Lower lobe of right lung (tissue), 2 donors: ENCODE measurements at regions not wholly inside any gene's neighbourhood (a gene's known extent, or its start where the extent isn't known, plus 50 kb on each side); places are given as distances from the start of the nearest gene placed in this dataset.

ENCODE experiments used
- ATAC-seq, 2 donors: fragments of 200-7000 bp; cut with Tn5 transposase; one replicate each; pipeline ENCODE4 v1.9.1; 2020 to 2022; ENCODE audit warnings: mild to moderate bottlenecking in 2 of 2, moderate library complexity in 2 of 2
- DNase-seq: peaks from one replicate; pipeline ENCODE4 v3.0.0-alpha.2; 2020
- H3K27ac ChIP-seq: fragments of 200-600 bp; one replicate; pipeline ENCODE4 v1.8.0; 2022
- H3K27me3 ChIP-seq: fragments of 200-600 bp; one replicate; pipeline ENCODE4 v1.8.0; 2022; ENCODE audit warnings: low read depth
- H3K36me3 ChIP-seq: fragments of 200-600 bp; one replicate; pipeline ENCODE4 v1.8.0; 2022; ENCODE audit warnings: mild to moderate bottlenecking
- H3K4me1 ChIP-seq: fragments of 200-600 bp; one replicate; pipeline ENCODE4 v1.8.0; 2022
- H3K4me3 ChIP-seq: fragments of 200-600 bp; one replicate; pipeline ENCODE4 v1.8.0; 2022; ENCODE audit warnings: mild to moderate bottlenecking
- H3K9me3 ChIP-seq: fragments of 200-600 bp; one replicate; pipeline ENCODE4 v1.8.0; 2022
- CTCF ChIP-seq: fragments of 200-600 bp; IDR thresholded peaks from one replicate; pipeline ENCODE4 v1.8.0; 2022; ENCODE audit warnings: antibody characterized with exemption, mild to moderate bottlenecking
- intact Hi-C: fragments of 100-400 bp; cut with DNase I; formaldehyde crosslinking; loops from one replicate; pipeline ENCODE4 v1.11.0; 2022
- donor health status: DM: no; HTN: yes; CAD: no; lungs with severe emphysema.

GRCh38 chr12:13505224-13505623 lies 308.7 kb downstream of the EMP1 start:
- DNase-seq (no peak), ATAC-seq (no peak)
- TF ChIP-seq CTCF = no peak
- no peak overlapping the region for H3K4me3 ChIP-seq
- no peaks in the 10 kb centered on the region for H3K4me1 ChIP-seq
- no peak overlapping the region for H3K27ac ChIP-seq
- H3K27me3 ChIP-seq = no peaks in the 10 kb centered on the region
- no peaks in the 10 kb centered on the region for H3K36me3 ChIP-seq
- H3K9me3 ChIP-seq = no peaks in the 10 kb centered on the region
- intact Hi-C loops = no loop called here

- no peak overlapping the region for H3K27ac ChIP-seq
- intact Hi-C loops = no loop called here
- no peak for ATAC-seq
- no peaks in the 10 kb centered on the region for H3K9me3 ChIP-seq
- H3K36me3 ChIP-seq = no peaks in the 10 kb centered on the region
- H3K4me1 ChIP-seq = no peaks in the 10 kb centered on the region
- no peak overlapping the region for H3K4me3 ChIP-seq
- no peak for DNase-seq
- H3K27me3 ChIP-seq = no peaks in the 10 kb centered on the region
- TF ChIP-seq CTCF = no peak
Measured at GRCh38 chr12:13504736-13505135, 308.2 kb downstream of the EMP1 start.

GRCh38 chr12:13504074-13504473 lies 307.5 kb downstream of the EMP1 start:
- Histone ChIP-seq H3K9me3 (no peaks in the 10 kb centered on the region), H3K4me1 (no peaks in the 10 kb centered on the region), H3K27ac (no peak overlapping the region), H3K36me3 (no peaks in the 10 kb centered on the region), H3K4me3 (no peak overlapping the region), H3K27me3 (no peaks in the 10 kb centered on the region)
- TF ChIP-seq CTCF = no peak
- ATAC-seq = no peak
- no peak for DNase-seq
- intact Hi-C loops = no loop called here

GRCh38 chr12:13503094-13503835 lies 306.7 kb downstream of the EMP1 start:
- Histone ChIP-seq H3K9me3 (no peaks in the 10 kb centered on the region), H3K4me3 (no peak overlapping the region), H3K27me3 (no peaks in the 10 kb centered on the region), H3K4me1 (no peaks in the 10 kb centered on the region), H3K36me3 (no peaks in the 10 kb centered on the region), H3K27ac (no peak overlapping the region)
- DNase-seq (no peak), ATAC-seq (no peak)
- intact Hi-C loops = no loop called here
- TF ChIP-seq CTCF = no peak

GRCh38 chr12:13499008-13499407 lies 302.5 kb downstream of the EMP1 start:
- intact Hi-C loops = no loop called here
- H3K36me3 ChIP-seq = no peaks in the 10 kb centered on the region
- no peak overlapping the region for H3K4me3 ChIP-seq
- TF ChIP-seq CTCF = no peak
- DNase-seq (no peak), ATAC-seq (peak in 1 of 2 donors; percentile 42)
- no peaks in the 10 kb centered on the region for H3K27me3 ChIP-seq
- H3K27ac ChIP-seq = no peak overlapping the region
- H3K9me3 ChIP-seq = no peaks in the 10 kb centered on the region
- no peaks in the 10 kb centered on the region for H3K4me1 ChIP-seq
